ENCODE measurements at regions not wholly inside any gene's neighbourhood (a gene's known extent, or its start where the extent isn't known, plus 50 kb on each side); places are given as distances from the start of the nearest gene placed in this dataset.

- TF ChIP-seq POLR2AphosphoS5 (IDR thresholded peaks at IDR 0.05; ENCODE audit: borderline replicate concordance, low read depth, low read length) = no peak
- TF ChIP-seq EZH2 (IDR thresholded peaks at IDR 0.05) = no peak
Measured at GRCh38 chr2:18484625-18485024, 75.8 kb downstream of the RDH14 start.

Data from SK-N-MC (cell line).